Ascending aorta (tissue), 2 donors: ENCODE measurements at regions not wholly inside any gene's neighbourhood (a gene's known extent, or its start where the extent isn't known, plus 50 kb on each side); places are given as distances from the start of the nearest gene placed in this dataset.

Experiments used
- DNase-seq, 2 donors: peaks; one replicate each; pipeline ENCODE4 v3.0.0-alpha.2; 2019; ENCODE audit warnings: low spot score in 2 of 2
- H3K27ac ChIP-seq, 2 donors: fragments of 200-600 bp; sonication (generic); one replicate each; pipeline ENCODE4 v1.5.1; 2016 to 2017; ENCODE audit warnings: mild to moderate bottlenecking in 1 of 2
- H3K27me3 ChIP-seq: fragments of 200-600 bp; sonication (generic); one replicate; pipeline ENCODE4 v1.5.1; 2017
- H3K36me3 ChIP-seq, 2 donors: fragments of 200-600 bp; sonication (generic); one replicate each; pipeline ENCODE4 v1.5.1; 2016
- H3K4me1 ChIP-seq, 2 donors: fragments of 200-600 bp; sonication (generic); one replicate each; pipeline ENCODE4 v1.5.1; 2016 to 2017; ENCODE audit warnings: mild to moderate bottlenecking in 1 of 2
- H3K4me3 ChIP-seq, 2 donors: fragments of 200-600 bp; sonication (generic); one replicate each; pipeline ENCODE4 v1.5.1; 2016 to 2017; ENCODE audit warnings: mild to moderate bottlenecking in 1 of 2
- H3K9me3 ChIP-seq, 2 donors: fragments of 200-600 bp; sonication (generic); one replicate each; pipeline ENCODE4 v1.5.1; 2016
- CTCF ChIP-seq, 3 experiments: fragments of 200-600 bp in 2 of 3; fragments of 450-650 bp in 1 of 3; sonication (generic) in 2 of 3; IDR thresholded peaks; one replicate each; pipeline ENCODE4 v1.5.1; 2016 to 2019; ENCODE audit warnings: antibody characterized with exemption in 3 of 3, mild to moderate bottlenecking in 1 of 3, moderate library complexity in 1 of 3
- intact Hi-C: fragments of 100-400 bp; cut with DNase I; formaldehyde crosslinking; loops from one replicate; pipeline ENCODE4 v1.15.1; 2023

GRCh38 chr16:5635331-5635730 is 537.7 kb upstream of the EEF2KMT start:
- no peak overlapping the region for H3K27ac ChIP-seq
- intact Hi-C loops, result no loop called here

GRCh38 chr16:5634666-5635180 is 537.1 kb upstream of the EEF2KMT start:
- Histone ChIP-seq H3K9me3 (no peaks in the 10 kb centered on the region), H3K27me3 (no peaks in the 10 kb centered on the region), H3K4me1 (no peaks in the 10 kb centered on the region), H3K27ac (no peak overlapping the region), H3K4me3 (no peak overlapping the region), H3K36me3 (no peaks in the 10 kb centered on the region)
- intact Hi-C loops, result no loop called here
- DNase-seq, result no peak
- no peak for TF ChIP-seq CTCF (IDR thresholded peaks at IDR 0.05)

More at GRCh38 chr16:5635331-5635730, 537.7 kb upstream of the EEF2KMT start:
- H3K36me3 ChIP-seq, result no peaks in the 10 kb centered on the region
- H3K4me3 ChIP-seq, result no peak overlapping the region
- no peaks in the 10 kb centered on the region for H3K9me3 ChIP-seq
- no peaks in the 10 kb centered on the region for H3K27me3 ChIP-seq
- TF ChIP-seq CTCF (IDR thresholded peaks at IDR 0.05), result no peak
- no peak for DNase-seq
- no peaks in the 10 kb centered on the region for H3K4me1 ChIP-seq

GRCh38 chr16:5633845-5634440 is 536.3 kb upstream of the EEF2KMT start:
- H3K27me3 ChIP-seq, result no peaks in the 10 kb centered on the region
- H3K4me3 ChIP-seq, result no peak overlapping the region
- no peaks in the 10 kb centered on the region for H3K9me3 ChIP-seq
- no peaks in the 10 kb centered on the region for H3K36me3 ChIP-seq
- intact Hi-C loops, result no loop called here
- no peak overlapping the region for H3K27ac ChIP-seq
- no peak for DNase-seq
- H3K4me1 ChIP-seq, result no peaks in the 10 kb centered on the region
- TF ChIP-seq CTCF (IDR thresholded peaks at IDR 0.05), result no peak

- DNase-seq, result no peak
- H3K9me3 ChIP-seq, result no peaks in the 10 kb centered on the region
- intact Hi-C loops, result no loop called here
- H3K36me3 ChIP-seq, result no peaks in the 10 kb centered on the region
- TF ChIP-seq CTCF (IDR thresholded peaks at IDR 0.05), result no peak
- no peaks in the 10 kb centered on the region for H3K4me1 ChIP-seq
- no peak overlapping the region for H3K4me3 ChIP-seq
- no peaks in the 10 kb centered on the region for H3K27me3 ChIP-seq
- no peak overlapping the region for H3K27ac ChIP-seq
Measured at GRCh38 chr16:5622234-5622884, 524.8 kb upstream of the EEF2KMT start.

GRCh38 chr16:5621826-5622225 is 524.2 kb upstream of the EEF2KMT start:
- H3K36me3 ChIP-seq, result no peaks in the 10 kb centered on the region
- intact Hi-C loops, result no loop called here
- no peaks in the 10 kb centered on the region for H3K4me1 ChIP-seq
- H3K9me3 ChIP-seq, result no peaks in the 10 kb centered on the region
- no peak overlapping the region for H3K4me3 ChIP-seq
- no peaks in the 10 kb centered on the region for H3K27me3 ChIP-seq
- TF ChIP-seq CTCF (IDR thresholded peaks at IDR 0.05), result no peak
- no peak overlapping the region for H3K27ac ChIP-seq
- DNase-seq, result no peak
